KMS-11 (cell line): ENCODE measurements at regions not wholly inside any gene's neighbourhood (a gene's known extent, or its start where the extent isn't known, plus 50 kb on each side); places are given as distances from the start of the nearest gene placed in this dataset.

Experiments used
- H2AFZ ChIP-seq: fragments of 200-600 bp; sonication (generic); 2 replicates; pipeline ENCODE4 v1.6.1; 2016; ENCODE audit warnings: antibody characterized with exemption, mixed run types, low read depth
- H3K27ac ChIP-seq: fragments of 200-600 bp; sonication (generic); 2 replicates; pipeline ENCODE4 v1.6.1; 2016; ENCODE audit warnings: mild to moderate bottlenecking, mixed run types
- H3K27me3 ChIP-seq: fragments of 200-600 bp; sonication (generic); 2 replicates; pipeline ENCODE4 v1.6.1; 2017; ENCODE audit warnings: mild to moderate bottlenecking, low read depth, mixed run types, moderate library complexity; ENCODE audit not compliant: insufficient read depth
- H3K36me3 ChIP-seq: fragments of 200-600 bp; sonication (generic); 2 replicates; pipeline ENCODE4 v1.6.1; 2017; ENCODE audit warnings: mild to moderate bottlenecking, mixed run types; ENCODE audit not compliant: insufficient read depth
- H3K4me1 ChIP-seq: fragments of 200-600 bp; sonication (generic); 2 replicates; pipeline ENCODE4 v1.6.1; 2016; ENCODE audit warnings: mild to moderate bottlenecking, low read depth, mixed run types; ENCODE audit not compliant: poor library complexity, severe bottlenecking
- H3K4me2 ChIP-seq: fragments of 200-600 bp; sonication (generic); 2 replicates; pipeline ENCODE4 v1.7.0; 2016; ENCODE audit warnings: mild to moderate bottlenecking, mixed run types
- H3K4me3 ChIP-seq: fragments of 200-600 bp; sonication (generic); IDR thresholded peaks from 2 replicates; pipeline ENCODE4 v1.6.1; 2017; ENCODE audit warnings: low read depth, low read length, mixed read lengths; ENCODE audit not compliant: insufficient read depth
- H3K79me2 ChIP-seq: fragments of 200-600 bp; sonication (generic); 2 replicates; pipeline ENCODE4 v1.6.1; 2016; ENCODE audit warnings: low read depth, mixed run types; ENCODE audit not compliant: insufficient read depth
- H3K9ac ChIP-seq: fragments of 200-600 bp; sonication (generic); 2 replicates; pipeline ENCODE4 v1.6.1; 2016; ENCODE audit warnings: mild to moderate bottlenecking, mixed run types
- H4K20me1 ChIP-seq: fragments of 200-600 bp; sonication (generic); 2 replicates; pipeline ENCODE4 v1.6.1; 2016; ENCODE audit warnings: mild to moderate bottlenecking, mixed run types; ENCODE audit not compliant: insufficient read depth
- TF ChIP-seq, protein P1 (sequence below): fragments of 200-600 bp; sonication (generic); conservative IDR thresholded peaks from 2 replicates; pipeline ENCODE4 v1.6.1; 2017; ENCODE audit warnings: low read depth, mild to moderate bottlenecking, antibody characterized with exemption, low read length, moderate library complexity, mixed read lengths

DNA sequence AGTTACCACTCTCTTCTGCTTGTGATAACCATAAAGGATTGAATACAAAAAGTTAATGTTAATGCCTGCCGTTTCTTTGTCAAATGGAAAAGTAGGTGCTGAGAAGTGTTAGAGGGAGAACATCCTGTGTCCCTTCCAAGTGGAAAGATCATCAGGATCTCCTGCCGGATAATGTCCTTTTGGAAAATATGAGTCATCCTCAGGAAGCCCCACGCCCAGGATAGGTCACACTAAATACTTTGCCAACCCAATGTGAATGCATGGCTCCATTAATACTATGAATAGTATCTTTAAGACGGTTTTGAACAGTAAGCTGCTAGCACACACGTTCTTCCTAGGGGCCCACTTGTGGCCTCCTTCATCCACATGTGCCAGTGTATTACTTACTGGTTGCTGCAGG is 279.5 kb downstream of the ZNF326 start:
- no peak overlapping the region for H3K27ac ChIP-seq
- no peaks in the 10 kb centered on the region for H3K4me1 ChIP-seq
- no peaks in the 10 kb centered on the region for H3K79me2 ChIP-seq
- no peak overlapping the region for H3K9ac ChIP-seq
- H2AFZ ChIP-seq: no peak overlapping the region
- H3K27me3 ChIP-seq: no peaks in the 10 kb centered on the region
- H4K20me1 ChIP-seq: no peaks in the 10 kb centered on the region
- TF ChIP-seq, protein P1, sequence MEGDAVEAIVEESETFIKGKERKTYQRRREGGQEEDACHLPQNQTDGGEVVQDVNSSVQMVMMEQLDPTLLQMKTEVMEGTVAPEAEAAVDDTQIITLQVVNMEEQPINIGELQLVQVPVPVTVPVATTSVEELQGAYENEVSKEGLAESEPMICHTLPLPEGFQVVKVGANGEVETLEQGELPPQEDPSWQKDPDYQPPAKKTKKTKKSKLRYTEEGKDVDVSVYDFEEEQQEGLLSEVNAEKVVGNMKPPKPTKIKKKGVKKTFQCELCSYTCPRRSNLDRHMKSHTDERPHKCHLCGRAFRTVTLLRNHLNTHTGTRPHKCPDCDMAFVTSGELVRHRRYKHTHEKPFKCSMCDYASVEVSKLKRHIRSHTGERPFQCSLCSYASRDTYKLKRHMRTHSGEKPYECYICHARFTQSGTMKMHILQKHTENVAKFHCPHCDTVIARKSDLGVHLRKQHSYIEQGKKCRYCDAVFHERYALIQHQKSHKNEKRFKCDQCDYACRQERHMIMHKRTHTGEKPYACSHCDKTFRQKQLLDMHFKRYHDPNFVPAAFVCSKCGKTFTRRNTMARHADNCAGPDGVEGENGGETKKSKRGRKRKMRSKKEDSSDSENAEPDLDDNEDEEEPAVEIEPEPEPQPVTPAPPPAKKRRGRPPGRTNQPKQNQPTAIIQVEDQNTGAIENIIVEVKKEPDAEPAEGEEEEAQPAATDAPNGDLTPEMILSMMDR: no peak
- H3K36me3 ChIP-seq: no peaks in the 10 kb centered on the region
- H3K4me2 ChIP-seq: no peak overlapping the region
- H3K4me3 ChIP-seq: no peak overlapping the region

DNA sequence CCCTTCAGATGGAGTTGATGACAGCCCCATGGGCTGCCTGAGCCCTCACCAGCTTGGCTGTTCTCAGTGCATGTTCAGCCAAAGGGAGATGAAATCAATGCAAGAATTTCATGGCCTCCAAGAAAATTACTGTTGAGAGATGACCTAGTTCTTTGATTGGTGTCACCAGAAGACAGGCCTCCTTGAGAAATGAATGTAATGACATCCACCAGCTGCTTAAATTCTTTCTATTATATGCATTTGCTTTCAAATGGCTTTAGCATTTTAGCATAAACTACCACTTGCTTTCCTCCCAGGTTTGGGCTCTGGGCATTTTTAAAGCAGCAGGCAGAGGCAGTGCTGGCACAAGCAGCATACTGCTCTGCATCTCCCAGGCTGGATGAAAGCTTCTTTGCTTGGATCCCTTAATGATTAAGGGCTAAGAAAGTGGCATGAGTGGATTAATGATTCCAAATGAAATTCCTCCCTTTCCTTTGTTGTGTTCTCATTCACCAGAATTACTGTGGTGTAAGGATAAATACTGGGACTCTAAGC is 278.4 kb downstream of the ZNF326 start:
- H3K27me3 ChIP-seq: no peaks in the 10 kb centered on the region
- H3K9ac ChIP-seq: no peak overlapping the region

DNA sequence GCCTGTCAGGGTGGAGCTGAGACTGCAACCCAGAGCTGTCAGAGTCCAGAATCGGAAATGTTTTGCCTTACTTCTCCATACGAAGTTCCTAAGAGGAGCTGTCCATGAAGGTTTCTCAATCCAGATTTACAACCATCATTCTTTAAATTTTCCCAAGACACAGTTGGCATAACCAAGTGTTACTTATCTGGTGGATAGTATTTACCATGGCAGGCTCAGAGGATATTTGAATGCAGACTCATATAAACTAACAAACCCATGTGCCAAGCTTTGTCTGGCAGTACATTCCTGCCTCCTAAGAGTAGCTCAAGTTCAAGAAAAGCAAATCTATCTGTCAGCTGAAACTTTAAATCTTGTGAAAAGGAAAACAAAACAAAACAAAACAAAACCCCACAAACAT is 267.9 kb downstream of the ZNF326 start:
- Histone ChIP-seq H3K4me3 (no peak overlapping the region), H3K27me3 (no peaks in the 10 kb centered on the region), H3K36me3 (no peaks in the 10 kb centered on the region), H3K27ac (no peak overlapping the region), H2AFZ (no peak overlapping the region), H4K20me1 (no peaks in the 10 kb centered on the region), H3K4me2 (no peak overlapping the region), H3K9ac (no peak overlapping the region), H3K4me1 (no peaks in the 10 kb centered on the region), H3K79me2 (no peaks in the 10 kb centered on the region)
- TF ChIP-seq, protein P1: no peak

More for the DNA sequence above, 278.4 kb downstream of the ZNF326 start:
- H3K36me3 ChIP-seq: no peaks in the 10 kb centered on the region
- no peaks in the 10 kb centered on the region for H3K4me1 ChIP-seq
- no peak overlapping the region for H3K27ac ChIP-seq
- H2AFZ ChIP-seq: no peak overlapping the region
- TF ChIP-seq, protein P1: no peak
- no peak overlapping the region for H3K4me2 ChIP-seq
- no peaks in the 10 kb centered on the region for H4K20me1 ChIP-seq
- no peak overlapping the region for H3K4me3 ChIP-seq
- no peaks in the 10 kb centered on the region for H3K79me2 ChIP-seq

DNA sequence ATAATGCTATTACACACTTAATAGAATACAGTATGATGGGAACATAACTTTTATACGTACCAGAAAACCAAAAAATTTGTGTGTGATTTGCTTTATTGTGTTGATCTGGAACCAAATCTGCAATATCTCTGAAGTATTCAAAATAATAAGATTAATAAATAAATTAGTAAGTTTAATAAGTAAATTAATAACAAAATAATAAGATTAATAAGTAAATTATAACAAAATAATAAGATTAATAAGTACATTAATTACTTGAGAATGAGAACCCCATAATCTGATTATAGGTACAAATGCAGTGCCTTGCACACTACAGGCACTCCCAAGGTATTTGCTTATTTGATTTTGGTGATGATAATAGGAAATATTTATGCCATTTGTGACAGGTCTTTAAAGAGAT is 267.4 kb downstream of the ZNF326 start:
- no peaks in the 10 kb centered on the region for H4K20me1 ChIP-seq
- no peak overlapping the region for H3K9ac ChIP-seq
- TF ChIP-seq, protein P1: no peak
- no peak overlapping the region for H3K27ac ChIP-seq
- H3K4me1 ChIP-seq: no peaks in the 10 kb centered on the region
- H3K36me3 ChIP-seq: no peaks in the 10 kb centered on the region
- H3K4me3 ChIP-seq: no peak overlapping the region
- H2AFZ ChIP-seq: no peak overlapping the region
- H3K79me2 ChIP-seq: no peaks in the 10 kb centered on the region
- H3K4me2 ChIP-seq: no peak overlapping the region
- no peaks in the 10 kb centered on the region for H3K27me3 ChIP-seq
